Left colon (tissue), 2 donors: ENCODE measurements at regions not wholly inside any gene's neighbourhood (a gene's known extent, or its start where the extent isn't known, plus 50 kb on each side); places are given as distances from the start of the nearest gene placed in this dataset.
"Not testable (repeated sequence)": the region's sequence is repeated elsewhere in the genome, so short reads cannot be mapped to it uniquely, and the experiment has no call there.

Experiments
- ATAC-seq: fragments of 200-7000 bp; cut with Tn5 transposase; one replicate; pipeline ENCODE4 v1.9.1; 2020; ENCODE audit warnings: mild to moderate bottlenecking, moderate library complexity
- DNase-seq, 2 donors: peaks; one replicate each; pipeline ENCODE4 v3.0.0-alpha.2; 2020
- intact Hi-C, 2 donors: fragments of 100-400 bp; cut with DNase I in 1 of 2; cut with micrococcal nuclease in 1 of 2; formaldehyde crosslinking; loops; one replicate each; pipeline versions ENCODE4 v1.11.2 to v1.14.0; 2022; cut with DNase I, micrococcal nuclease
- donor health status: DM: no; HTN: no; CAD: no.
- donor health status: DM: yes; HTN: yes; CAD: no.

DNA sequence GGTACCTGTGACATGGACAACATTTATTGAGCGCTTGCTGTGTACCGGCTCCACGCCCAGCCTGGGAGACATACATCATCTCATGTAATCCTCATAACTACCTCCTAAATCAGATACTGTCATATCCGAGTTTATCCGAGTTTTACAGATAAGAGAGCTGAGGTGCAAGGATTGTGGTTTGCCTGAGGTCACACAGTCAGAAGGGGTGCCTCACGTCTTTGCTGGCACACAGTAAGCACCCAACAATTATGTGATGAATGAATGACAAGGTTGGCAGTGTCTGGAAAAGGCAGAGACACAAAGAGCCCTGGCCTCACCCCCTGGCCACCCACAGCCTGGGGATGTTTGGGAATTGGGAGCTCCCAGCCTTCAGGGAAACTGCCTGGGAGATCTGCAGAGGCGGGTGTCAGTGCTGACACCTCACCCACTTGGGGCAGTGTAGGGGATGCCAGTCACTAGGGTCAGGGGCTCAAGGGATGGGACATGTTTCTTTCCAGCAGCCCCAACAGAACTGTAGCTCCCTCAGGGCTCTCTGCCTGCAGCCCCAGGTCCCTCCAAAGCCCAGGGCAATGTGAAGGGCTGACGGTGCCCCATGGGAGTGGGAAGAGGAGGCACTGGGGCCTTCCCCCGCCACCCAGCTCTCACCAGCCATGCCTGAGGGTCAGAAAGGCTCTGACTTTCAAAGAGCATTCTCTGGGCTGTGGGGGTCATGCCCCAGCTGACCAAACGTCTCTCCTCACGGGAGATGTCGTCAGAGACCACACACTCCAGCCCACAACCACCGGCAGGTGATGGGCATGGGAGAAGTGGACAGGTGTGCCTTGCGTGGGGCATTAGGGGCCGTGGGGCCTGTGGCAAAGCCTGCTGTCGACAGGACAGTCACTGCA, 157.5 kb downstream of the ZFP36L2 start:
- no peak for DNase-seq
- intact Hi-C loops, result no loop called here

DNA sequence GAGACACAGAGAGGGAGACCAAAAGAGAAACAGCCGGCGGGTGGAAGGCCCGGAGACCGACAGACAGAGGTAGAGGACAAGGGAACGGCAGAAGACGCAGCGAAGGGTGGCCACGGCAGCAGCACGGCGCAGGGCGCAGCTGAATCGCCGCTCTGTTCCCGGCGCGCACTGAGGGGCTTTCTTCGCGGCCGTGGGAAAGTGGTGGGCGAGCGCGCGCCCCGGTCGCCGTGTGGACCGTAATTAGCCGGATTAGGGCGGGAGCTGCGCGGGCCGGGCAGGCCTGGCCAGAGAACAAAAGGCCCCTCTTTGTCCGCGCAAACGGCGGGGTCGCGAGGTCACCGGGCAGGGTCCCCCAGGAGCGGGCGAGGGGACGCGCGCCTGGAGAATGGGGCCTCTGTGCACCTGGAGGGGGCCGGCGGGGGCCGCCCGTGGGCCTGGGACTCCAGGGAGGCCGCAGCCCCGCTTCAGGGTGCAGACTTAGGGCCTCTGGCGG, 158.3 kb downstream of the ZFP36L2 start:
- intact Hi-C loops, result no loop called here
- ATAC-seq (no peak), DNase-seq (no peak)

More for the DNA sequence above, 157.5 kb downstream of the ZFP36L2 start:
- no peak for ATAC-seq

DNA sequence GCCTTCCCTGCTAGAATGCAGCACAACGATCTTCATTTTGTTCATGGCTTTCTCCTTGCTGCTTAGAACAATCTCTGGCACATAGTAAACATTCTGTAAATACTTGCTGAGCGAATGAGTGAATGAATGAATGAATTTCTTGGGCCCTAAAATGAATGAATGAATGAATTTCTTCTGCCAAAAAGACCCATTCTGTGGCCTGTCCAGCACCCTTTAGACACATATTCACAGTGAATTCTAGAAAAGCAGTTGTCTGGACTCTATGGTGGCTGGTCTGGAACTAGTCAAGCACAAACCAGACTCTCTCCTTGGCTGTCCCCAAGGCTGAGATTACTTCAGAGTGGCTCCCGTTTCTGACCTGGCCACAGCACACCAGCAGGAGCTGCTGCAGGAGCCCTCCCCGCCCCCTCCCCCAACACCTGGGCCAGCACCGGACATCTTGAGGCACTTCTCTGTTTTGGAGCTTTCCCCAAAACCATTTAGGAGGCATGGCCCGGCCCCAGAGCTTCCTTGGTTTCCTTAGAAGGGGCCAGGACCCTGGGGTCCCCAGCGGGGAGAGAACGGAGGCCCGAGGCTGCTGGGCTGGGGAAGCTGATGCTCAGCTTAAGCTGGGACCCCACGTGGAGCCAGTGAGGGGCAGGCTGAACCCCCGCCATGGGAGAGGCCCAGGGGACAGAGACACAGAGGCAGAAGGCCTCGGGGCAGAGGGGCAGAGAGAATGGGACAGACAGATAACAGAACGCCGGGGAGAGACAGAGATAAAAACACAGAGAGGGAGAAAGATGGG, 159.0 kb downstream of the ZFP36L2 start:
- intact Hi-C loops, result no loop called here
- DNase-seq (no peak), ATAC-seq (no peak)

DNA sequence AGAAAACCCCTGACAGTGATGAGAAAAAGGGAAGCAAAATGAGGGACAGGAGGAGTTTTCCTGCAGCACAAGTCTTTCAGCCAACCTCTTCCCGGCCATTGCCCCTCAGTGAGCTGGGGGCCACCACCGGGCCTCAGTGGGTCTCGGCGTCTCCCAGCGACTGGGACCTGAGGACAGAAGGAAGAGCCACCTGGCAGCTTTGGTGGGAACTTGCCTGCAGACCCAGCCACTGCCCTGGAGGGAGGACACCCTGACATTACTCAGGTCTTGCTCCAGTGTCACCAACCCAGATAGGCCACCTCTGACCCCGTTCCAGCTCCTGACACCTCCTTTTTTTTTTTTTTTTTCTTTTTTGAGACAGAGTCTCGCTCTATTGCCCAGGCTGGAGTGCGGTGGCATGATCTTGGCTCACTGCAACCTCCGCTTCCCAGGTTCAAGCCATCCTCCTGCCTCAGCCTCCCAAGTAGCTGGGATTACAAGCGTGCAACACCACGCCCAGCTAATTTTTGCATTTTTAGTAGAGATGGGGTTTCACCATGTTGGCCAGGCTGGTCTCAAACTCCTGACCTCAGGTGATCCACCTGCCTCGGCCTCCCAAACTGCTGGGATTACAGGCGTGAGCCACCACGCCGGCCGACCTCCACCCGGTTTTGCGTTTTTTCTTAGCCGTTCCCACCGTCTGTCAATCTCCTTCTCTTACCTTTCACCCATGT, 159.7 kb downstream of the ZFP36L2 start:
- peak in 1 of 2 donors; percentile 17 for DNase-seq

DNA sequence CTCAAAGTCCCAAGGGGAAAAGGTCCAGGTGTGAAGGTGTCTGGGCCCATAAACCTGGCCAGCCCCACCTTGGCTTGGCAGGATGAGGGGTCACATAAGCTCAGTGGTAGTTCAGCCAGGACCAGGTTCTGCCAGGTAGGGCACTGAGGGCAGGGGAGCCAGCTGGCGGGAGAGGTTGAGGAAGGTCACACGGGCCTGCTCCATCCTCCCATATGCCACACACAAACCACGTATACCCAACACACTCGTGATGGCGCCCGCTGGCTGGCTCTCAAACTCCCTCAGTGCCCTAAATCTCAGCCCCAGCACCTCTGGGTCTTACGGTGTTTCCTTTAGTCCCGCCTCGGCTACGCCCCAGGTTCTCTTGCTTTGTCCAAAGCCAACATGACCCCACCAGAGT, 160.5 kb downstream of the ZFP36L2 start:
- ATAC-seq (no peak), DNase-seq (no peak)
- intact Hi-C loops, result no loop called here

More for the DNA sequence above, 159.7 kb downstream of the ZFP36L2 start:
- ATAC-seq, intact Hi-C loops: not testable (repeated sequence)

DNA sequence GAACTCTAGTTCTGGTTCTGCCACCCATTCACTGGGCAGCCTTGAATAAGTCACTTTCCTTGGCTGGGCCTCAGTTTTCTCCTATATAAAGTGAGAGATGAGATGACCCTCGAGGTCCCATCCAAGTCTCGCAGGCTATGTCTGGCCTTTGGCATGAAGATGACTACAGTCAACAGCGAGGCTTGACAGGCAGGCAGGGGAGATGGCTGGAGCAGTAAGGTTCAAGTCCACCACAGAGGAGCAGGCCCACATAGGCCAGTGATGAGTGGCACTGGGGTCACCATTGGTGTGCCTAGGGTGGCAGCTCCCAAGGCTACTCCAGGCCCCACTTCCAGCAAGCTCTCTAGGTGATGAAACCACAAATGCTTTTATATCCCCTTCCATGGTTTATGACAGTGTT, 161.4 kb downstream of the ZFP36L2 start:
- no peak for ATAC-seq
- intact Hi-C loops, result no loop called here
- DNase-seq, result no peak

DNA sequence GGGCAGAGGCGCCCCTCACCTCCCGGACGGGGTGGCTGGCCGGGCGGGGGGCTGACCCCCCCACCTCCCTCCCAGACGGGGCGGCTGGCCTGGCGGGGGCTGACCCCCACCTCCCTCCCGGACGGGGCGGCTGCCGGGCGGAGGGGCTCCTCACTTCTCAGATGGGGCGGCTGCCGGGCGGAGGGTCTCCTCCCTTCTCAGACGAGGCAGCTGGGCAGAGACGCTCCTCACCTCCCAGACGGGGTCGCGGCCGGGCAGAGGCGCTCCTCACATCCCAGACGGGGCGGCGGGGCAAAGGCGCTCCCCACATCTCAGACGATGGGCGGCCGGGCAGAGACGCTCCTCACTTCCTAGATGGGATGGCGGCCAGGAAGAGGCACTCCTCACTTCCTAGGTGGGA, 163.3 kb downstream of the ZFP36L2 start:
- intact Hi-C loops, DNase-seq, ATAC-seq: not testable (repeated sequence)

DNA sequence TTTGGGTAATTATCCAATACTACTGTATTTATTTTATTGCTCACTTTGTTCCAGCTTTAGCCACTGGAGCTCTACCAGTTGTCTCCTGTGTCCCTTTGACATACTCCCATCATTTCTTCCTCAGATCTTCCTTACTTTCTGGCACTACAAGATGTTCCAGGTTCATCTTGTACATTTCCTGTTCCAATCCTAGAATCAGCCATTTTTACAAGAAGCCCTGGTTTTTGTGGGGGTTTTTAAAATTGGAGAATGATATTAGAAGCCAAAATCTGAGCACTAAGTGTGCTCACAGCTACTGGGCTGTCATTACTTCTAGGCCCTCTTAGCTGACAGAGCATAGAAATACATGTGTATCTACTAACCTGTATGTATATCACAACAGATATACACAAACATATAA, 164.3 kb downstream of the ZFP36L2 start:
- DNase-seq (no peak), ATAC-seq (no peak)
- intact Hi-C loops, result no loop called here

DNA sequence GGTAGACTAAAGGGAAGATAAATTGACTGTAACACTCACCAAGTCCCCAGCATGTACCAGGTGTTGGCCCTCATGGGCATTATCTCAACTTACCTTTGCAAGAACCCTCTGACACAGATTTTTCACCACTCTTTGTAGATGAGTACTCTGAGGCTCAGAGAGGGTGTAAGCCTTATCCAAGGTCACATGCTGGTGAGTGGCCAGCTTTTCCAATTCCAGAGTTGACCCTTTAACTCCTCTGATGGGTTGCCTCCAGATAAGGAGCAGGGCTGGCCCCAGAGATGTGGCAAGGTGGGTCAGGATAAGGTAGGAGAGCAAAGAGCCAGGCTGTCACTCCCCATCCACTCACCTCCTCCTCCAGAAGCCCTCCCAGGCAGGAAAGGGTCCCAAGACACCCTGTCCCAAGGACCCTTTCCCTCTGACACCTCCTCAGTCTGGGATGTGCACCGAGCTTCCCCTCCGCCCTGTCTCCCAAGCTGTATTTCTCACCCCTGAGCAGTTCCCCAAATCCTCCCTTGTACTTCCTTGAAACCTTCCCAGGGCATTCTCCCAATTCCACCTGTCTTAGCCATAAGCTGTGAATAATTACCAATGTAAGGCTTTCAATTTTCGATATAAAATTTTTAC, 165.9 kb downstream of the ZFP36L2 start:
- DNase-seq (no peak), ATAC-seq (no peak)
- intact Hi-C loops, result no loop called here

DNA sequence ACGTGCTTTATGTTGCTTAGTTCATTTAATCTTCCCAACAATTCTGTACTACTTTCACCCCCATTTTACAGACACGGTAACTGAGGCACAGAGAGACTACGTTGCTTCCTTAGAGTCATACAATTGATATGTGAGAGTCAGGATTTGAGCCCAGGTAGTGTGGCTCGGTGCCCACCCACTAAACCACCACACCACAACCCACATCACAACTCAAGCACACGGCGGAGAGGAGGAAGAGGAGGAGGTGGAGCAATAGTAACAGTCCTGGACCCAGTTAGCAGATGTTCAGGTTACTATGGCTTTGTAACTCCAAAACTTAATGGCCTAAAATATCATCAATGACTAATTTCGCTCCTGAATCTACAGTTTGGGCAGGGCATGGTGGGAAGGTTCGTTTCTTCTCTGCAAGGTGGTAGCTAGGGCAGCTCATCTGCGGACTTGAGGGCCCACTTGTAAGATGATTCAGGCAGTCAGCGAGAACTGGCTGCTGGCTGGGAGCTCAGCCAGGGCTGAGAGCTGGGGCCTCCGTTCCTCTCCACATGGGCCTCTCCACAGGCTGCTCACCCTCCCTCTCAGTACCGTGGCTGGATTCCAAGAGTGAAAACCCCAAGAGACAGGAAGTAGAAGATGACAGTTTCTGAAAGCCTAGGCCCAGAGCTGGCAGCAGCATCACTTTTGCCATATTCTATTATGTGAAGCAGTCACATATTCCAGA, 167.1 kb downstream of the ZFP36L2 start:
- intact Hi-C loops, result no loop called here
- ATAC-seq (peak; percentile 54), DNase-seq (peak; percentile 47 to 76)

DNA sequence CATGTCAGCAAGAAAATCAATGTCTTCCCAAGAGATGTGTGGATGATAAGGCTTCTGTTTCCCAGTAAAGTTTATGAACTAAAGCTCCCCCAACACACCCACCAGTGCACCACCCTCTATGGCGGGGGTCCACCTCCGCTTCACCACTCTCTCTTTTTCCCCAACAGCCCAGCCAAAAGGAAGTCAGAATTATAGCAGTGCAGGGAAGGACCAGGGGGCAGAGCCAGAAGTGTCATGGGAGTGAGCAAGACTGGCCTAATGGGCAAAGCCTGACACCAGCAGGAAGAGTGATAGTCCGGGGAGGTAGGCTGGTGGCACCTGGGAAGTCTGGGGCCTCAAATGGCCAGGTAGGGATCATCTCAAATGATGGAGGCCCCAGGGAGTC, 167.7 kb downstream of the ZFP36L2 start:
- intact Hi-C loops, result no loop called here
- ATAC-seq (no peak), DNase-seq (no peak)

DNA sequence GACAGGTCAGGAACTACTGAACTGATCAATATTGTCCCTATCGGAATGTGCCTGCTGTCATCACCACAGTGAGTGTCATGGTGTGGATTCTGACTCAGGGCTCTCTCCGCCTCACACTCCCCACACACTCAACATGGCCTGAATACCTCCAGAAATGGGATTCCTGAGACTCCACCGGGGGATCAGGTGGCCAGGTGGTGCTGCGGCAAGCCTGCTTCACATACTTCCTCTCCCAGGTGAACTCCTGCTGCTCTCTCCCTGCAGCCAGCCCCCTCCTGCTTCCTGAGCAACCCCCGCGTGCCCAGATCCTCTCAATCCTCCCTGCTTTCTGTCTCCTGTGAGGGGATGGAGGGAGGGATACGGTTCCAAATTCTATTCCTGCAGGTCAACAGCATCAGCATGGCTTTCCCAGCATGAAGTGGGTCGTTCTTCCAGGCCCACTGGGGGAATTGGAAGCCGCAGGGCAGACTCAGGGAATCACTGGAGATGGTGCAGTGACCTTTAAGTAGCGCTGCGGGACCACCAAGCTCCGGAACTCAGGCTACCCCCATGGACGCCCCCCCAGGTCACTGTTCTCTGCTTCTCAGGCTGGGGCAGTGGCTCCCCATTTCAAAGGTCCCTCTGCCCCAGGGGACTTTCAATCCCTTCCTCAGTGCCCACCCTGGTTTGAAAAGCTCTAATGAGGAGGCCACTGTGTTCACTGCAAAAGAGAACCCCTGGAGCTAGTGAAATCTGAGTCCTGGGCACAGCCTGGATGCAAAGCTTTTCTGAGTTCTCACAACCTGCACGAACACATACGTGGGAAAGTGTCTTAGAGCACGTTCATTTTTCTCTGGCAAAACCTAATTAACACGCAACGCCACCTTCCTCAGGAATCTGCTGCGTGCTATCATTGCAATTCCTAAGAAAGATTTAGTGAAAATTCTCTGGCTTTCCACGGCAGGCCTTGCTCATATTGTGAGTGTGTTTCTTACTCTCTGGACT, 168.4 kb downstream of the ZFP36L2 start:
- intact Hi-C loops, result no loop called here
- ATAC-seq, result no peak
- DNase-seq, result no peak

DNA sequence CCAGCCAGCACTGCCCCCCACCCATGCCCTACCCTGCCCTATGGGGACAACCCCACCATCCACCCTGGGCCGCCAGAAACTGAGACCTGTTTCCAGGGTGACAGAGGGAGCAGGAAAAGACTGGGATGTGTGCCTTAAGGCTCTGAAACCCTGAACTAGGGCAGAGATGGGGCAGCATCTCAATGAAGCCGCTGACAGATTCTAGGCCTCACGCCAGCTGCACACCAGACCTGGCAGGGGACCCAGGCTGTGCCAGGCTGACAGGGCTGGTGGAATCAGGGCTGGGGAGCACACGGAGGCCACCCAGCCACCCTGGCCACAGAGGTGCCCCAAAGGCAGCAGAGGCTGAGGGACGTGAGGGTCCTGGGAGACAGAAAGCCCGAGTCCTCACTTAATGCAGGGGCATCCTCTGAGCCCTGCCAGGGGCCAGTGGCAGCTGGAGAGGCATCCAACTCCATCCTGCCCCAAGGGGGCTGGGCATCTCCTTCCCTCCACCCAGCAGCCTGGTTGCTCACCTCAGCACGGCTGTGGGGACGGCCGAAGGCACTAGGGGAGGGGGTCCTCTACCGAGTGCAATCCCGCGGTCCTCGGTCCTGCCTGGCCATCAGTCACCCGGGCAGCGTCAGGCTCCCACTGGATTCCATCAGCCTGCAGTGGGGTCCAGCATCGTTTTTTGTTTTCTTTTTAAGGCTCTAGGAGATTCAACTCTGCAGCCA, 169.2 kb downstream of the ZFP36L2 start:
- intact Hi-C loops, result no loop called here
- no peak for ATAC-seq
- no peak for DNase-seq

DNA sequence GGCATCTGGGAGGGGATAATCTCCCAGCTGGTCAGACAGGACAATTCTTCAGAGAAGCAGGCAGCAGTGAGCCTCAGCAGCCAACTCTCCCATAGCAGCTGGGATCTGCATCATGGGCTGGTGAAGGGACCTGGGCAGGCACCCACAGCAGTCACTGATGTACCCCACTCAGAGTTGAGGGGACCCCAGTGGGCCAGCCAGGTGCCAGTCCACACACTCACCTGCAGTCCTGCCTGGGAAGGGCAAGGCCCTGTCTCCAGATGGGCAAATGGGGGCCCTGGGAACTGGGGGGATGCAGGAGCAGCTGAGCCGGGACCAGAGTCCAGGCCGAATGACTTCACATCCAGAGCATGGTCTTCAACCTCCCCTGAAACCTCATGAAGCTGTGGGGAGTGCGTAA, 170.4 kb downstream of the ZFP36L2 start:
- DNase-seq (peak in 1 of 2 donors; percentile 12), ATAC-seq (no peak)
- intact Hi-C loops, result no loop called here

DNA sequence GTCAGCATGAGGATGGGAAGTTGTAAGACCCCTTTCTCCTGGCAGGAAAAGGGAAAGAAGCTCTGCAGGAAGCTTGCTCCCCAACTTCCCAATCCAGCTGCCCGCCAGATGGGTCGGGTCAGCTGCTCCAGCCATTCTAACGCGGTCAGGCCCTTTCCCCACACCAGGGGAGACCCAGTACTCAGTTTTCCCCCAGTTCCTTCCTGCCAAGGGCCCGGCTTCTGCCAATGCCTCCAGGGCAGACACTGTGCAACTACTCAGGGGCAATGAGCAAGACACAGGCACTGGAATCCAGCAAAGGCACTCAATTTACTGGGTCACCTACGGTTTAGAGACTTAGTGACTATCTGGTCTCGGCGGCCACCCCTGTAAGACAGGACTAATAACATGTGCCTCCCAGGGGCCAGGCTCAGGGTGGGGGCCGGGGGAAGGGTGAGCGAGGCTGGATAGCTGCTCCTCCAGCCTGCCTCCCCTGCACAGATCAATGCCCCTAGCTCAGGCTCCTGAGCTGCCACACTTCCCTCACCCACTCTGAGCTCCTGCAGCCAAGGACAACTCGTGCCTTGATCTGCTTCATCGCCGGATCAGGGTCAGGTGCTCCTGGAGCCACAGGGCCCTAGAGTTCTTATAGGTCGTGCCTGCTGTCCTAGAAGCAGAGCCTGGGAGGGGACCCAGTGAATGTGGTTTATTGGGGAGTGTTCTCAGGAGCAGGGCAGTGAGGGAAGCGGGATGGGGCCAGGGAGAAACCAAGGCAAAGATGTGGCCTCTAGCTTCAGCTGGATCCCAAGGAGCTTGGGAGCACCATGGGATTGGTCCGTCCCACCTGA, 171.1 kb downstream of the ZFP36L2 start:
- ATAC-seq, result no peak
- peak in 1 of 2 donors; percentile 11 for DNase-seq
- intact Hi-C loops, result no loop called here

DNA sequence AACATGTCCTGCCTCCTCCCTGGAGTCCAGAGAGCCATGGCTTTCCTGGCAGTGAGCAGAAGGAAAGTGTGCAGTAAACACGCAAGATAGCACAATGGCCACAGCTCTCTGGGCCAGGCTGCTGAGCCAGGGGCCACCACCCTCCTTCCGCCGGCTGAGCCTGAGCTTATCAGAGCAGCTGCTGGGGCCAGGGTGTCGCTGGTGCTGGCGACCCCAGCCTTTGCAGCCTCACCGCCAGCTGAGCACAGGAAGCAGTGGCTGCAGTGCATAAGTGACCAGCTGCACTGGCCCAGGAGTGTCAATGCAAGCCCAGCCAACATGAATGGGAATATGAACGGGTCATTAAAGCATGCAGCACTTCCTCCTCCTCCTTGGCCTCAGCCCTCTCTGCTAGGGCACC, 172.0 kb downstream of the ZFP36L2 start:
- ATAC-seq, result no peak
- DNase-seq, result peak in 1 of 2 donors; percentile 20
- intact Hi-C loops, result no loop called here
